GM23338 (cell line): ENCODE measurements at regions not wholly inside any gene's neighbourhood (a gene's known extent, or its start where the extent isn't known, plus 50 kb on each side); places are given as distances from the start of the nearest gene placed in this dataset.

Experiments
- ATAC-seq: fragments of 200-7000 bp; cut with Tn5 transposase; 3 replicates; pipeline ENCODE4 v1.9.1; 2020
- DNase-seq: peaks from one replicate; pipeline ENCODE4 v3.0.0-alpha.2; 2015; ENCODE audit warnings: low spot score
- H2AFZ ChIP-seq: fragments of 200-600 bp; sonication (generic); 2 replicates; pipeline ENCODE4 v1.8.0; 2016; ENCODE audit warnings: antibody characterized with exemption, mild to moderate bottlenecking, moderate library complexity
- H3F3A ChIP-seq: fragments of 200-600 bp; sonication (generic); replicated peaks from 2 replicates; pipeline ENCODE4 v1.8.0; 2017; ENCODE audit warnings: antibody characterized with exemption, mixed run types, low read depth
- H3K27ac ChIP-seq: fragments of 200-600 bp; sonication (generic); 2 replicates; pipeline ENCODE4 v1.6.1; 2016; ENCODE audit warnings: low read depth
- H3K27me3 ChIP-seq: fragments of 200-600 bp; sonication (generic); 2 replicates; pipeline ENCODE4 v1.8.0; 2016; ENCODE audit warnings: mild to moderate bottlenecking, mixed run types, moderate library complexity; ENCODE audit not compliant: insufficient read depth
- H3K36me3 ChIP-seq: fragments of 200-600 bp; sonication (generic); 2 replicates; pipeline ENCODE4 v1.8.0; 2016; ENCODE audit warnings: mild to moderate bottlenecking; ENCODE audit not compliant: insufficient read depth
- H3K4me1 ChIP-seq: fragments of 200-600 bp; sonication (generic); 2 replicates; pipeline ENCODE4 v1.8.0; 2016; ENCODE audit warnings: mild to moderate bottlenecking, moderate library complexity; ENCODE audit not compliant: insufficient read depth
- H3K4me2 ChIP-seq: fragments of 200-600 bp; sonication (generic); 2 replicates; pipeline ENCODE4 v1.7.1; 2017; ENCODE audit warnings: mixed run types
- H3K4me3 ChIP-seq: fragments of 200-600 bp; sonication (generic); 2 replicates; pipeline ENCODE4 v1.6.1; 2016; ENCODE audit warnings: mixed run types
- H3K79me2 ChIP-seq: fragments of 200-600 bp; sonication (generic); replicated peaks from 2 replicates; pipeline ENCODE4 v1.8.0; 2017; ENCODE audit warnings: mild to moderate bottlenecking; ENCODE audit not compliant: insufficient read depth
- H3K9me2 ChIP-seq: fragments of 200-600 bp; sonication (generic); 2 replicates; pipeline ENCODE4 v1.8.0; 2017; ENCODE audit not compliant: insufficient read depth
- H4K20me1 ChIP-seq: fragments of 200-600 bp; sonication (generic); replicated peaks from 2 replicates; pipeline ENCODE4 v1.8.0; 2017; ENCODE audit warnings: mild to moderate bottlenecking; ENCODE audit not compliant: insufficient read depth
- H3K27ac Mint-ChIP-seq: 2 replicates; pipeline ENCODE4 v1.8.0; 2020; ENCODE audit warnings: inconsistent platforms, mild to moderate bottlenecking, moderate library complexity, mixed read lengths
- H3K27me3 Mint-ChIP-seq: 3 replicates; pipeline ENCODE4 v1.8.0; 2022; ENCODE audit warnings: low read depth, mild to moderate bottlenecking, moderate library complexity, mixed read lengths, inconsistent platforms; ENCODE audit not compliant: insufficient read depth, poor library complexity
- H3K36me3 Mint-ChIP-seq: 3 replicates; pipeline ENCODE4 v1.8.0; 2021; ENCODE audit warnings: low read depth, mild to moderate bottlenecking, inconsistent platforms, moderate library complexity, mixed read lengths
- H3K4me1 Mint-ChIP-seq: 3 replicates; pipeline ENCODE4 v1.8.0; 2020; ENCODE audit warnings: mild to moderate bottlenecking, inconsistent platforms, mixed read lengths
- H3K4me3 Mint-ChIP-seq: 3 replicates; pipeline ENCODE4 v1.8.0; 2021; ENCODE audit warnings: moderate library complexity, mild to moderate bottlenecking, inconsistent platforms, mixed read lengths
- H3K9me3 Mint-ChIP-seq: 3 replicates; pipeline ENCODE4 v1.8.0; 2020; ENCODE audit warnings: moderate library complexity, mild to moderate bottlenecking, inconsistent platforms, mixed read lengths
- CREB1 ChIP-seq: fragments of 250-450 bp; sonication (Bioruptor Pico); IDR thresholded peaks from 2 replicates; pipeline ENCODE4 v1.5.0; 2020; ENCODE audit warnings: low read depth, mild to moderate bottlenecking, moderate library complexity
- CTCF ChIP-seq, 2 experiments: fragments of 200-600 bp in 1 of 2; sonication (generic) in 1 of 2; conservative IDR thresholded peaks; 2 replicates each; pipeline versions ENCODE4 v1.5.1 to v1.6.1; 2016 to 2017; ENCODE audit warnings: antibody characterized with exemption in 2 of 2, low read depth in 2 of 2, mild to moderate bottlenecking in 2 of 2, moderate library complexity in 1 of 2
- ETS1 ChIP-seq: IDR thresholded peaks from 2 replicates; pipeline ENCODE4 v1.6.1; 2016; ENCODE audit warnings: antibody characterized with exemption
- EZH2 ChIP-seq: fragments of 200-600 bp; sonication (generic); IDR thresholded peaks from one replicate; pipeline ENCODE4 v1.8.0; 2017; ENCODE audit warnings: antibody characterized with exemption, mild to moderate bottlenecking, low read depth; ENCODE audit not compliant: unreplicated experiment
- EZH2phosphoT487 ChIP-seq: fragments of 200-600 bp; sonication (generic); IDR thresholded peaks from one replicate; pipeline ENCODE4 v1.8.1; 2018; ENCODE audit warnings: antibody characterized with exemption; ENCODE audit not compliant: unreplicated experiment
- JUNB ChIP-seq: IDR thresholded peaks from one replicate; pipeline ENCODE4 v1.6.1; 2016; ENCODE audit warnings: antibody characterized with exemption; ENCODE audit not compliant: unreplicated experiment
- NANOG ChIP-seq: IDR thresholded peaks from 2 replicates; pipeline ENCODE4 v1.6.1; 2016; ENCODE audit warnings: antibody characterized with exemption, borderline replicate concordance
- POLR2AphosphoS5 ChIP-seq: IDR thresholded peaks from 2 replicates; pipeline ENCODE4 v1.6.1; 2016; ENCODE audit warnings: antibody characterized with exemption, low read depth
- REST ChIP-seq: IDR thresholded peaks from one replicate; pipeline ENCODE4 v1.6.1; 2018; ENCODE audit warnings: antibody characterized with exemption; ENCODE audit not compliant: unreplicated experiment
- STAT1 ChIP-seq: IDR thresholded peaks from one replicate; pipeline ENCODE4 v1.6.1; 2016; ENCODE audit warnings: antibody characterized with exemption; ENCODE audit not compliant: unreplicated experiment
- ZNF114 ChIP-seq: fragments of 250-450 bp; sonication (Bioruptor Pico); IDR thresholded peaks from 2 replicates; pipeline ENCODE4 v1.5.0; 2020; ENCODE audit warnings: mild to moderate bottlenecking, moderate library complexity
- ZNF331 ChIP-seq: fragments of 250-450 bp; sonication (Bioruptor Pico); IDR thresholded peaks from 2 replicates; pipeline ENCODE4 v1.5.0; 2020; ENCODE audit warnings: low read depth, mild to moderate bottlenecking, moderate library complexity
- ZNF462 ChIP-seq: fragments of 250-450 bp; sonication (Bioruptor Pico); IDR thresholded peaks from 2 replicates; pipeline ENCODE4 v1.5.0; 2020; ENCODE audit warnings: mild to moderate bottlenecking, moderate library complexity

- Histone ChIP-seq H3K9me2 (no peaks in the 10 kb centered on the region), H3K79me2 (no peaks in the 10 kb centered on the region), H3K27ac (no peak overlapping the region), H3K4me1 (no peaks in the 10 kb centered on the region), H3K4me2 (no peak overlapping the region), H3K36me3 (no peaks in the 10 kb centered on the region), H3F3A (no peaks in the 10 kb centered on the region), H2AFZ (no peak overlapping the region), H4K20me1 (no peaks in the 10 kb centered on the region), H3K4me3 (no peak overlapping the region), H3K27me3 (no peaks in the 10 kb centered on the region)
- no peaks in the 10 kb centered on the region; the same call in 2 of the 3 replicates for H3K4me1 Mint-ChIP-seq
- H3K36me3 Mint-ChIP-seq = no peaks in the 10 kb centered on the region
- H3K27me3 Mint-ChIP-seq = no peaks in the 10 kb centered on the region
- ATAC-seq (no peak), DNase-seq (no peak)
- H3K4me3 Mint-ChIP-seq = no peak overlapping the region
- TF ChIP-seq JUNB (no peak), CTCF (conservative IDR thresholded peaks at IDR 0.05; ENCODE audit: low read depth in 2 of 2) (no peak), EZH2 (no peak), EZH2phosphoT487 (no peak), STAT1 (no peak), CREB1 (no peak), ZNF331 (CRISPR knock-in tag) (no peak), POLR2AphosphoS5 (no peak), REST (no peak), ZNF114 (CRISPR knock-in tag) (no peak), ETS1 (no peak), ZNF462 (CRISPR knock-in tag) (no peak), NANOG (no peak)
- H3K9me3 Mint-ChIP-seq = no peaks in the 10 kb centered on the region
- H3K27ac Mint-ChIP-seq = no peak overlapping the region
These were observed 154.5 kb upstream of the MAGI2 start for GRCh38 chr7:79608005-79608404.
